ENCODE measurements at regions not wholly inside any gene's neighbourhood (a gene's known extent, or its start where the extent isn't known, plus 50 kb on each side); places are given as distances from the start of the nearest gene placed in this dataset.

GRCh38 chr18:41199212-41199611 is 755.8 kb upstream of the PIK3C3 start:
- DNase-seq = no peak

GRCh38 chr18:41197967-41198366 is 757.1 kb upstream of the PIK3C3 start:
- no peak for DNase-seq

- no peak for DNase-seq
Observed at GRCh38 chr18:41170346-41170745, 784.7 kb upstream of the PIK3C3 start.

GRCh38 chr18:41165625-41166024 is 789.4 kb upstream of the PIK3C3 start:
- DNase-seq = no peak

GRCh38 chr18:41162781-41163180 is 792.3 kb upstream of the PIK3C3 start:
- DNase-seq = no peak

GRCh38 chr18:41162191-41162590 is 792.8 kb upstream of the PIK3C3 start:
- DNase-seq = no peak

GRCh38 chr18:41155910-41156851 is 798.9 kb upstream of the PIK3C3 start:
- DNase-seq = no peak

GRCh38 chr18:41155025-41155424 is 800.0 kb upstream of the PIK3C3 start:
- DNase-seq = no peak

- no peak for DNase-seq
Observed at GRCh38 chr18:41153871-41154270, 801.2 kb upstream of the PIK3C3 start.

GRCh38 chr18:41150316-41150715 is 804.7 kb upstream of the PIK3C3 start:
- DNase-seq = no peak

- DNase-seq = no peak
Observed at GRCh38 chr18:41146301-41146700, 808.7 kb upstream of the PIK3C3 start.

- no peak for DNase-seq
Observed at GRCh38 chr18:41145516-41145915, 809.5 kb upstream of the PIK3C3 start.

- DNase-seq = no peak
Observed at GRCh38 chr18:41144441-41144840, 810.6 kb upstream of the PIK3C3 start.

- DNase-seq = no peak
Observed at GRCh38 chr18:41140506-41140905, 814.5 kb upstream of the PIK3C3 start.

- DNase-seq = no peak
Observed at GRCh38 chr18:41135146-41135545, 819.9 kb upstream of the PIK3C3 start.

GRCh38 chr18:41134426-41134825 is 820.6 kb upstream of the PIK3C3 start:
- DNase-seq = no peak

- no peak for DNase-seq
Observed at GRCh38 chr18:41131050-41131449, 824.0 kb upstream of the PIK3C3 start.

GRCh38 chr18:41128545-41128944 is 826.5 kb upstream of the PIK3C3 start:
- no peak for DNase-seq

- DNase-seq = no peak
Observed at GRCh38 chr18:41128126-41128525, 826.9 kb upstream of the PIK3C3 start.

GRCh38 chr18:41126541-41127235 is 828.3 kb upstream of the PIK3C3 start:
- no peak for DNase-seq

GRCh38 chr18:41121116-41121826 is 833.8 kb upstream of the PIK3C3 start:
- DNase-seq = no peak

GRCh38 chr18:41119031-41119430 is 836.0 kb upstream of the PIK3C3 start:
- DNase-seq = no peak

- no peak for DNase-seq
Observed at GRCh38 chr18:41113885-41114482, 841.0 kb upstream of the PIK3C3 start.
